ENCODE measurements at regions not wholly inside any gene's neighbourhood (a gene's known extent, or its start where the extent isn't known, plus 50 kb on each side); places are given as distances from the start of the nearest gene placed in this dataset.

GRCh38 chr1:30519201-30519763 lies 204.1 kb downstream of the MATN1 start:
- TF ChIP-seq CTCF (IDR thresholded peaks at IDR 0.05 in 2 of 3, conservative IDR thresholded peaks at IDR 0.05 in 1 of 3; ENCODE audit: control insufficient read depth in 2 of 3, extremely low read depth in 1 of 3, insufficient read depth in 1 of 3, low read depth in 3 of 3, low read length in 3 of 3) (no peak), HSF1 (IDR thresholded peaks at IDR 0.05; ENCODE audit: low read depth, low read length) (no peak), TAF1 (IDR thresholded peaks at IDR 0.05; ENCODE audit: borderline replicate concordance, low read depth, low read length) (no peak), MEF2B (IDR thresholded peaks at IDR 0.05; ENCODE audit: partially characterized antibody, poor library complexity, severe bottlenecking) (no peak), CREB1 (IDR thresholded peaks at IDR 0.05; ENCODE audit: low read depth) (no peak)
